Smooth muscle cell (in vitro differentiated cells): ENCODE measurements at regions not wholly inside any gene's neighbourhood (a gene's known extent, or its start where the extent isn't known, plus 50 kb on each side); places are given as distances from the start of the nearest gene placed in this dataset.
A peak's percentile ranks its signal among the peaks of the same experiment; 100 is the strongest.
"Not testable (repeated sequence)": the region's sequence is repeated elsewhere in the genome, so short reads cannot be mapped to it uniquely, and the experiment has no call there.

Experiments
- DNase-seq: peaks from one replicate; lab custom pipeline; 2025; ENCODE audit not compliant: unreplicated experiment; lab: John Stamatoyannopoulos, UW
- H2AFZ ChIP-seq: fragments of 200-600 bp; sonication (generic); 2 replicates; pipeline ENCODE4 v1.6.0; 2016; ENCODE audit warnings: antibody characterized with exemption, low read depth, mild to moderate bottlenecking
- H3F3A ChIP-seq: fragments of 200-600 bp; sonication (generic); 2 replicates; pipeline ENCODE4 v1.6.0; 2017; ENCODE audit warnings: antibody characterized with exemption, low read depth
- H3K27ac ChIP-seq: fragments of 200-600 bp; sonication (generic); 2 replicates; pipeline ENCODE4 v1.5.1; 2016; ENCODE audit warnings: low read depth, mild to moderate bottlenecking
- H3K27me3 ChIP-seq: fragments of 200-600 bp; sonication (generic); 2 replicates; pipeline ENCODE4 v1.6.1; 2016; ENCODE audit warnings: low read depth, mild to moderate bottlenecking
- H3K36me3 ChIP-seq: fragments of 200-600 bp; sonication (generic); 2 replicates; pipeline ENCODE4 v1.5.1; 2016; ENCODE audit warnings: low read depth
- H3K4me1 ChIP-seq: fragments of 200-600 bp; sonication (generic); 2 replicates; pipeline ENCODE4 v1.5.1; 2016; ENCODE audit warnings: low read depth
- H3K4me2 ChIP-seq: fragments of 200-600 bp; sonication (generic); 2 replicates; pipeline ENCODE4 v1.6.0; 2016; ENCODE audit warnings: mild to moderate bottlenecking
- H3K4me3 ChIP-seq: fragments of 200-600 bp; sonication (generic); 2 replicates; pipeline ENCODE4 v1.5.1; 2016; ENCODE audit warnings: mild to moderate bottlenecking
- H3K79me2 ChIP-seq: fragments of 200-600 bp; sonication (generic); 2 replicates; pipeline ENCODE4 v1.6.0; 2016; ENCODE audit warnings: low read depth, mild to moderate bottlenecking
- H3K9ac ChIP-seq: fragments of 200-600 bp; sonication (generic); 2 replicates; pipeline ENCODE4 v1.6.0; 2016; ENCODE audit warnings: low read depth
- H3K9me3 ChIP-seq: fragments of 200-600 bp; sonication (generic); replicated peaks from 2 replicates; pipeline ENCODE4 v1.5.1; 2016; ENCODE audit warnings: low read depth
- H4K20me1 ChIP-seq: fragments of 200-600 bp; sonication (generic); 2 replicates; pipeline ENCODE4 v1.6.0; 2016; ENCODE audit warnings: low read depth
- WGBS: methylation state at CpG from one replicate; pipeline ENCODE4 v1.1.7; 2016; ENCODE audit warnings: low lambda C conversion rate; 5-methylcytosine and 5-hydroxymethylcytosine counted together
- TF ChIP-seq, protein P1 (sequence below): fragments of 200-600 bp; sonication (generic); IDR thresholded peaks from 2 replicates; pipeline ENCODE4 v1.5.1; 2017; ENCODE audit warnings: borderline replicate concordance, mild to moderate bottlenecking, antibody characterized with exemption; ENCODE audit not compliant: insufficient read depth, poor library complexity, severe bottlenecking

DNA sequence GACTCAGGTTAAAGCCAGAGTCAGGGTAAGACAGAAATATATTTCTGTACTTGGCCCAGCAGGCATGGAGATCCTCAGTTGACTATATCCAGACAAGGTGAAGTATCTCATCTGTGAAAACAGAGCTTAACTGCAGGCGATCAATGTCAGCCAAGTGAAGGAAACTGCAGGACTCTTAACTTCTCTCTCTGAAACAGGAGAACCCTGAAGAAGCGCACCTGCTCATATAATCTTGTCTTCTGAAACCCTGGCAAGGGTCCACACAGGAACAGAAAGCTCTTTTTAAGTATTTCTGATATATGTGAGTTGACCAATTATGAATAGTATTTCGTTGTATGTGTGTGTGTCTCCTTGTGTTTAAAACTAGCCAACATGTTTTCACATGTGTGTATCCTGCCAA is 504.8 kb upstream of the SLITRK5 start:
- Histone ChIP-seq H3K9me3 (peaks cover 6% of the 10 kb centered on the region), H3K27me3 (no peaks in the 10 kb centered on the region), H2AFZ (no peak overlapping the region), H3K4me2 (no peak overlapping the region), H3K27ac (no peak overlapping the region), H3K4me1 (no peaks in the 10 kb centered on the region), H3K4me3 (no peak overlapping the region), H4K20me1 (no peaks in the 10 kb centered on the region), H3F3A (no peaks in the 10 kb centered on the region), H3K36me3 (no peaks in the 10 kb centered on the region), H3K9ac (no peak overlapping the region), H3K79me2 (no peaks in the 10 kb centered on the region)
- WGBS = 85% methylated on average over 3 of the region's 3 CpGs
- TF ChIP-seq, protein P1, sequence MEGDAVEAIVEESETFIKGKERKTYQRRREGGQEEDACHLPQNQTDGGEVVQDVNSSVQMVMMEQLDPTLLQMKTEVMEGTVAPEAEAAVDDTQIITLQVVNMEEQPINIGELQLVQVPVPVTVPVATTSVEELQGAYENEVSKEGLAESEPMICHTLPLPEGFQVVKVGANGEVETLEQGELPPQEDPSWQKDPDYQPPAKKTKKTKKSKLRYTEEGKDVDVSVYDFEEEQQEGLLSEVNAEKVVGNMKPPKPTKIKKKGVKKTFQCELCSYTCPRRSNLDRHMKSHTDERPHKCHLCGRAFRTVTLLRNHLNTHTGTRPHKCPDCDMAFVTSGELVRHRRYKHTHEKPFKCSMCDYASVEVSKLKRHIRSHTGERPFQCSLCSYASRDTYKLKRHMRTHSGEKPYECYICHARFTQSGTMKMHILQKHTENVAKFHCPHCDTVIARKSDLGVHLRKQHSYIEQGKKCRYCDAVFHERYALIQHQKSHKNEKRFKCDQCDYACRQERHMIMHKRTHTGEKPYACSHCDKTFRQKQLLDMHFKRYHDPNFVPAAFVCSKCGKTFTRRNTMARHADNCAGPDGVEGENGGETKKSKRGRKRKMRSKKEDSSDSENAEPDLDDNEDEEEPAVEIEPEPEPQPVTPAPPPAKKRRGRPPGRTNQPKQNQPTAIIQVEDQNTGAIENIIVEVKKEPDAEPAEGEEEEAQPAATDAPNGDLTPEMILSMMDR = no peak
- DNase-seq = no peak

GRCh38 chr13:87168390-87168789 is 502.8 kb upstream of the SLITRK5 start:
- TF ChIP-seq, protein P1 = no peak
- H3K4me2 ChIP-seq = no peak overlapping the region
- no peak overlapping the region for H3K4me3 ChIP-seq
- no peak for DNase-seq
- no peak overlapping the region for H3K27ac ChIP-seq
- no peaks in the 10 kb centered on the region for H4K20me1 ChIP-seq
- H3K79me2 ChIP-seq = no peaks in the 10 kb centered on the region
- WGBS = 98% methylated on average over 5 of the region's 5 CpGs
- H3K9ac ChIP-seq = no peak overlapping the region
- H3K27me3 ChIP-seq = no peaks in the 10 kb centered on the region
- no peaks in the 10 kb centered on the region for H3K36me3 ChIP-seq
- H2AFZ ChIP-seq = no peak overlapping the region
- H3K9me3 ChIP-seq = no peaks in the 10 kb centered on the region
- no peaks in the 10 kb centered on the region for H3F3A ChIP-seq
- H3K4me1 ChIP-seq = no peaks in the 10 kb centered on the region

DNA sequence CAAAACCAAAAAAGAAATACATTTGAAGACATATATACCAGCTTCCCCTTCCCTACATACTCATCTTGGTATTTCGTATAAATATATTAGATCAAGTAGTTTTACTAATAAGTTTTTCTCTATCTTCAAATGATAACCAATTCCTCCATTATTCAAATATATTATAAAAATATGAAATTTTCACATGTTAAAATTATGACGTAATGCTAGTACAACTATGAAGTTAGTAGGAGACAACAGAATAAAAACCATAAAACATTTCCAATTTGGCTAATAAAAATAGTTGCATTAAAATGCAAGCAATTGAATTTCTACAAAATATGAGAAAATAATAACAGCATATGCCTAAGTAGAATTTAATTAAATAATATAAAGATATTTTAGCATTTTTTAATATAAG is 501.8 kb upstream of the SLITRK5 start:
- Histone ChIP-seq H3K27ac (no peak overlapping the region), H3K9ac (no peak overlapping the region), H3F3A (no peaks in the 10 kb centered on the region), H3K9me3 (no peaks in the 10 kb centered on the region), H2AFZ (no peak overlapping the region), H3K4me1 (no peaks in the 10 kb centered on the region), H3K4me2 (no peak overlapping the region), H3K27me3 (no peaks in the 10 kb centered on the region), H4K20me1 (no peaks in the 10 kb centered on the region), H3K4me3 (no peak overlapping the region), H3K79me2 (no peaks in the 10 kb centered on the region), H3K36me3 (no peaks in the 10 kb centered on the region)
- TF ChIP-seq, protein P1 = no peak
- 93% methylated on average over 2 of the region's 2 CpGs for WGBS
- DNase-seq = no peak

- no peaks in the 10 kb centered on the region for H3K27me3 ChIP-seq
- no peak for DNase-seq
These were observed 498.9 kb upstream of the SLITRK5 start for GRCh38 chr13:87172166-87172835.

DNA sequence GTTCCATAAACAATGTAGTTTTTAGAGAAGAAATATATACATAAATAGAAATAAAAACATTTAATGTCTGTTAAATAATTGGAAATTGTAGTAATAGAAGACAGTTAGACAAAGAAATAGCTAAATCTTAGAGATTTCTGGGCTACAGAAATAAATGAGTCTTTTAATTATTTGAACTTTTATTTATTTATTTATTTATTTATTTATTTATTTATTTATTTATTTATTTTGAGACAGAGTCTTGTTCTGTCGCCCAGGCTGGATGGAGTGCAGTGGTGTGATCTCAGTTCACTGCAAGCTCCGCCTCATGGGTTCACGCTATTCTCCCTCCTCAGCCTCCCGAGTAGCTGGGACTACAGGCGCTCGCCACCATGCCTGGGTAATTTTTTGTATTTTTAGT is 486.0 kb upstream of the SLITRK5 start:
- H3K27me3 ChIP-seq, H3F3A ChIP-seq, H3K36me3 ChIP-seq, H3K9ac ChIP-seq, H3K4me2 ChIP-seq, H4K20me1 ChIP-seq, H3K79me2 ChIP-seq, H3K27ac ChIP-seq, H3K9me3 ChIP-seq, H3K4me3 ChIP-seq, H3K4me1 ChIP-seq, H2AFZ ChIP-seq, DNase-seq: not testable (repeated sequence)
- WGBS = 98% methylated on average over 6 of the region's 6 CpGs

More at GRCh38 chr13:87172166-87172835, 498.9 kb upstream of the SLITRK5 start:
- no peak overlapping the region for H3K4me3 ChIP-seq
- H3K79me2 ChIP-seq = no peaks in the 10 kb centered on the region
- H3F3A ChIP-seq = no peaks in the 10 kb centered on the region
- H3K27ac ChIP-seq = no peak overlapping the region
- no peaks in the 10 kb centered on the region for H3K9me3 ChIP-seq
- H4K20me1 ChIP-seq = no peaks in the 10 kb centered on the region
- TF ChIP-seq, protein P1 = no peak
- 15% methylated on average over 7 of the region's 7 CpGs for WGBS
- no peak overlapping the region for H3K9ac ChIP-seq
- no peaks in the 10 kb centered on the region for H3K4me1 ChIP-seq
- peak overlapping the region; percentile 2 for H3K4me2 ChIP-seq
- no peaks in the 10 kb centered on the region for H3K36me3 ChIP-seq
- peak overlapping the region; percentile 3 for H2AFZ ChIP-seq
